A673 (cell line): ENCODE measurements at regions not wholly inside any gene's neighbourhood (a gene's known extent, or its start where the extent isn't known, plus 50 kb on each side); places are given as distances from the start of the nearest gene placed in this dataset.

Source experiments
- BruUV-seq: library from RNA; stranded (reverse); fragments of 400-500 nt; replicated peaks from 2 replicates; lab custom pipeline; 2021; lab: Mats Ljungman, UMichigan
- CTCF ChIA-PET: fragments of 300-600 bp; sonication (Branson Sonifier 250); formaldehyde crosslinking; loops from one replicate; lab custom pipeline; 2022; ENCODE audit warnings: antibody characterized with exemption; lab: Charles Lee
- POLR2A ChIA-PET: fragments of 300-600 bp; sonication (Branson Sonifier 250); formaldehyde crosslinking; loops from one replicate; lab custom pipeline; 2022; ENCODE audit warnings: antibody characterized with exemption; ENCODE audit not compliant: low non-redundant PET; lab: Charles Lee
- DNase-seq: peaks from one replicate; pipeline ENCODE4 v3.0.0-alpha.2; 2015; ENCODE audit warnings: low spot score
- H3K27ac ChIP-seq: fragments of 200-600 bp; sonication (generic); 2 replicates; pipeline ENCODE4 v1.5.1; 2016; ENCODE audit warnings: mixed run types, low read depth, mild to moderate bottlenecking, mixed read lengths, antibody characterized with exemption, low read length; ENCODE audit not compliant: poor library complexity, severe bottlenecking
- H3K27me3 ChIP-seq: fragments of 200-600 bp; sonication (generic); replicated peaks from 2 replicates; pipeline ENCODE4 v1.6.1; 2017; ENCODE audit warnings: mixed run types, low read depth, mild to moderate bottlenecking, mixed read lengths, antibody characterized with exemption, low read length; ENCODE audit not compliant: insufficient read depth, poor library complexity
- H3K36me3 ChIP-seq: fragments of 200-600 bp; sonication (generic); 2 replicates; pipeline ENCODE4 v1.6.1; 2016; ENCODE audit warnings: mixed run types, mild to moderate bottlenecking, mixed read lengths, antibody characterized with exemption, low read length; ENCODE audit not compliant: insufficient read depth, poor library complexity, severe bottlenecking
- H3K4me1 ChIP-seq: fragments of 200-600 bp; sonication (generic); 2 replicates; pipeline ENCODE4 v1.6.1; 2017; ENCODE audit warnings: mixed run types, mild to moderate bottlenecking, mixed read lengths, antibody characterized with exemption, low read length; ENCODE audit not compliant: insufficient read depth, poor library complexity, severe bottlenecking
- H3K4me3 ChIP-seq: fragments of 200-600 bp; sonication (generic); 2 replicates; pipeline ENCODE4 v1.5.1; 2016; ENCODE audit warnings: low read depth, mixed run types, mild to moderate bottlenecking, mixed read lengths, low read length; ENCODE audit not compliant: poor library complexity, severe bottlenecking
- H3K9me3 ChIP-seq: fragments of 200-600 bp; sonication (generic); 2 replicates; pipeline ENCODE4 v1.6.1; 2016; ENCODE audit warnings: mixed run types, low read depth, mild to moderate bottlenecking, mixed read lengths, antibody characterized with exemption, low read length; ENCODE audit not compliant: poor library complexity, severe bottlenecking
- CTCF ChIP-seq: fragments of 300-800, 200-600 bp; sonication (generic); conservative IDR thresholded peaks from 2 replicates; pipeline ENCODE4 v1.5.1; 2017; ENCODE audit warnings: low read depth, mild to moderate bottlenecking, antibody characterized with exemption, low read length, moderate library complexity, mixed read lengths
- EZH2 ChIP-seq: fragments of 200-600 bp; sonication (generic); IDR thresholded peaks from 2 replicates; pipeline ENCODE4 v1.6.1; 2017; ENCODE audit warnings: borderline replicate concordance, low read depth, mild to moderate bottlenecking, mixed read lengths, antibody characterized with exemption, low read length; ENCODE audit not compliant: poor library complexity, severe bottlenecking
- intact Hi-C: fragments of 100-400 bp; cut with micrococcal nuclease; formaldehyde crosslinking; loops from one replicate; pipeline ENCODE4 v1.10.0; 2022; ENCODE audit not compliant: unreplicated experiment

GRCh38 chr4:167399201-167399600 is 164.9 kb upstream of the SPOCK3 start:
- intact Hi-C loops = no loop called here
- ChIA-PET CTCF (no interaction called here), POLR2A (no interaction called here)
- Histone ChIP-seq H3K27ac (no peak overlapping the region), H3K4me3 (no peak overlapping the region), H3K27me3 (no peaks in the 10 kb centered on the region), H3K9me3 (no peaks in the 10 kb centered on the region), H3K4me1 (no peaks in the 10 kb centered on the region), H3K36me3 (no peaks in the 10 kb centered on the region)
- no peak for TF ChIP-seq CTCF
- no peak for TF ChIP-seq EZH2
- no peak for DNase-seq
- no TSS peak for BruUV-seq

- H3K27ac ChIP-seq = no peak overlapping the region
- ChIA-PET CTCF (no interaction called here), POLR2A (no interaction called here)
- no peaks in the 10 kb centered on the region for H3K36me3 ChIP-seq
- H3K27me3 ChIP-seq = no peaks in the 10 kb centered on the region
- H3K9me3 ChIP-seq = no peaks in the 10 kb centered on the region
- no peak overlapping the region for H3K4me3 ChIP-seq
- BruUV-seq = no TSS peak
- intact Hi-C loops = no loop called here
- DNase-seq = no peak
- H3K4me1 ChIP-seq = no peaks in the 10 kb centered on the region
- TF ChIP-seq CTCF (no peak), EZH2 (no peak)
Measured at GRCh38 chr4:167406181-167406580, 171.9 kb upstream of the SPOCK3 start.

- TF ChIP-seq CTCF (no peak), EZH2 (no peak)
- CTCF ChIA-PET = no interaction called here
Measured at GRCh38 chr4:167415461-167415860, 181.2 kb upstream of the SPOCK3 start.

More at GRCh38 chr4:167415461-167415860, 181.2 kb upstream of the SPOCK3 start:
- Histone ChIP-seq H3K27me3 (no peaks in the 10 kb centered on the region), H3K4me1 (no peaks in the 10 kb centered on the region), H3K9me3 (no peaks in the 10 kb centered on the region), H3K27ac (no peak overlapping the region), H3K4me3 (no peak overlapping the region), H3K36me3 (no peaks in the 10 kb centered on the region)
- POLR2A ChIA-PET = no interaction called here
- intact Hi-C loops = no loop called here
- BruUV-seq = no TSS peak
- no peak for DNase-seq
